Fibroblast of gingiva (primary cell): ENCODE measurements at regions not wholly inside any gene's neighbourhood (a gene's known extent, or its start where the extent isn't known, plus 50 kb on each side); places are given as distances from the start of the nearest gene placed in this dataset.

Experiments used
- DNase-seq: peaks from one replicate; pipeline ENCODE4 v3.0.0-alpha.2; 2011; ENCODE audit warnings: low read depth

- DNase-seq, result no peak
These were observed 110.6 kb downstream of the PXDC1 start for GRCh38 chr6:3640868-3641267.

GRCh38 chr6:3638662-3639061 lies 112.9 kb downstream of the PXDC1 start:
- no peak for DNase-seq

- DNase-seq, result no peak
These were observed 115.5 kb downstream of the PXDC1 start for GRCh38 chr6:3636060-3636459.

GRCh38 chr6:3635482-3635881 lies 116.0 kb downstream of the PXDC1 start:
- no peak for DNase-seq

- no peak for DNase-seq
These were observed 117.2 kb downstream of the PXDC1 start for GRCh38 chr6:3634280-3634816.

- no peak for DNase-seq
These were observed 117.8 kb downstream of the PXDC1 start for GRCh38 chr6:3633711-3634110.

- DNase-seq, result no peak
These were observed 119.6 kb downstream of the PXDC1 start for GRCh38 chr6:3631877-3632276.

GRCh38 chr6:3631186-3631585 lies 120.3 kb downstream of the PXDC1 start:
- DNase-seq, result no peak

GRCh38 chr6:3630258-3630835 lies 121.2 kb downstream of the PXDC1 start:
- no peak for DNase-seq

- DNase-seq, result no peak
These were observed 123.3 kb downstream of the PXDC1 start for GRCh38 chr6:3627956-3628835.

- DNase-seq, result no peak
These were observed 124.0 kb downstream of the PXDC1 start for GRCh38 chr6:3627501-3627900.

- no peak for DNase-seq
These were observed 125.4 kb downstream of the PXDC1 start for GRCh38 chr6:3625980-3626563.

- no peak for DNase-seq
These were observed 126.1 kb downstream of the PXDC1 start for GRCh38 chr6:3625149-3625979.

GRCh38 chr6:3624250-3625136 lies 127.0 kb downstream of the PXDC1 start:
- no peak for DNase-seq

- no peak for DNase-seq
These were observed 127.9 kb downstream of the PXDC1 start for GRCh38 chr6:3623451-3624249.

- DNase-seq, result no peak
These were observed 130.1 kb downstream of the PXDC1 start for GRCh38 chr6:3621411-3621810.

GRCh38 chr6:3620937-3621336 lies 130.6 kb downstream of the PXDC1 start:
- no peak for DNase-seq

- no peak for DNase-seq
These were observed 131.1 kb downstream of the PXDC1 start for GRCh38 chr6:3620389-3620788.

- DNase-seq, result no peak
These were observed 131.7 kb downstream of the PXDC1 start for GRCh38 chr6:3619800-3620199.

- no peak for DNase-seq
These were observed 132.3 kb downstream of the PXDC1 start for GRCh38 chr6:3619201-3619600.
